Endothelial cell of umbilical vein (primary cell): ENCODE measurements at regions not wholly inside any gene's neighbourhood (a gene's known extent, or its start where the extent isn't known, plus 50 kb on each side); places are given as distances from the start of the nearest gene placed in this dataset.

Experiments
- BruUV-seq: library from RNA; stranded (reverse); fragments of 400-500 nt; replicated peaks from 2 replicates; lab custom pipeline; 2021; lab: Mats Ljungman, UMichigan
- CTCF ChIA-PET: fragments of 300-600, 350-600 bp; sonication (Branson Sonifier 250); formaldehyde crosslinking; loops from one replicate; lab custom pipeline; 2021; ENCODE audit warnings: antibody characterized with exemption, inconsistent platforms; lab: Charles Lee
- POLR2A ChIA-PET: fragments of 300-600, 350-600 bp; sonication (Branson Sonifier 250); formaldehyde crosslinking; loops from one replicate; lab custom pipeline; 2021; ENCODE audit warnings: antibody characterized with exemption, inconsistent platforms; lab: Charles Lee
- DNase-seq: peaks from one replicate; pipeline ENCODE4 v3.0.0-alpha.2; 2011; ENCODE audit warnings: low read depth, low spot score
- FAIRE-seq: peaks from 2 replicates; lab custom pipeline; 2011; peaks lifted over from hg19 to GRCh38; lab: Jason Lieb, UNC
- H2AFZ ChIP-seq: 2 replicates; pipeline ENCODE4 v1.6.0; 2012; ENCODE audit warnings: low read depth, low read length, control low read depth, inconsistent platforms
- H3K27ac ChIP-seq: 2 replicates; pipeline ENCODE4 v1.5.1; 2011; ENCODE audit warnings: low read depth, mild to moderate bottlenecking, control low read depth, low read length, moderate library complexity; ENCODE audit not compliant: insufficient read depth
- H3K27me3 ChIP-seq, 2 experiments: 2 replicates each; pipeline versions ENCODE4 v1.6.0 to v1.6.1; 2011; ENCODE audit warnings: low read length in 2 of 2, mixed read lengths in 1 of 2; ENCODE audit not compliant: control insufficient read depth in 2 of 2, insufficient read depth in 2 of 2
- H3K36me3 ChIP-seq, 2 experiments: 2 replicates in 1 of 2; 3 replicates in 1 of 2; pipeline ENCODE4 v1.5.1; 2011; ENCODE audit warnings: low read length in 2 of 2, mild to moderate bottlenecking in 1 of 2, moderate library complexity in 1 of 2; ENCODE audit not compliant: control insufficient read depth in 2 of 2, insufficient read depth in 2 of 2; ENCODE audit errors: extremely low read depth in 1 of 2
- H3K4me1 ChIP-seq: 3 replicates; pipeline ENCODE4 v1.5.1; 2011; ENCODE audit warnings: mild to moderate bottlenecking, low read length; ENCODE audit not compliant: control insufficient read depth, insufficient read depth; ENCODE audit errors: extremely low read depth
- H3K4me2 ChIP-seq: 2 replicates; pipeline ENCODE4 v1.6.1; 2011; ENCODE audit warnings: low read length, control low read depth, mixed read lengths; ENCODE audit not compliant: insufficient read depth
- H3K4me3 ChIP-seq, 3 experiments: fragments of 200-600 bp in 1 of 3; sonication (generic), shearing (Covaris generic) in 1 of 3; replicated peaks in 1 of 3; 2 replicates each; pipeline ENCODE4 v1.5.1; 2011 to 2016; ENCODE audit warnings: control low read depth in 3 of 3, low read length in 3 of 3, mild to moderate bottlenecking in 2 of 3, inconsistent platforms in 1 of 3, low read depth in 1 of 3, moderate library complexity in 1 of 3; ENCODE audit not compliant: insufficient read depth in 1 of 3
- H3K79me2 ChIP-seq: 2 replicates; pipeline ENCODE4 v1.6.0; 2012; ENCODE audit warnings: low read length, inconsistent platforms; ENCODE audit not compliant: control insufficient read depth, insufficient read depth
- H3K9ac ChIP-seq: replicated peaks from 2 replicates; pipeline ENCODE3; 2011; ENCODE audit warnings: low read length, control low read depth; ENCODE audit not compliant: insufficient read depth; ENCODE audit errors: extremely low read depth
- H3K9me1 ChIP-seq: replicated peaks from 3 replicates; pipeline ENCODE4 v1.6.0; 2011; ENCODE audit warnings: mild to moderate bottlenecking, low read length; ENCODE audit not compliant: control insufficient read depth, insufficient read depth; ENCODE audit errors: extremely low read depth
- H3K9me3 ChIP-seq: replicated peaks from 2 replicates; pipeline ENCODE4 v1.5.1; 2012; ENCODE audit warnings: low read length, inconsistent platforms; ENCODE audit not compliant: control insufficient read depth, insufficient read depth
- H4K20me1 ChIP-seq: replicated peaks from 2 replicates; pipeline ENCODE3; 2011; ENCODE audit warnings: mild to moderate bottlenecking, low read length; ENCODE audit not compliant: control insufficient read depth, insufficient read depth; ENCODE audit errors: extremely low read depth
- EZH2 ChIP-seq: IDR thresholded peaks from 2 replicates; pipeline ENCODE4 v1.6.1; 2012; ENCODE audit warnings: borderline replicate concordance, low read depth, mild to moderate bottlenecking, moderate library complexity, low read length, inconsistent platforms; ENCODE audit not compliant: severe bottlenecking
- FOS ChIP-seq: IDR thresholded peaks from 2 replicates; pipeline ENCODE4 v1.6.1; 2011; ENCODE audit warnings: mild to moderate bottlenecking, low read length, moderate library complexity, borderline replicate concordance; ENCODE audit not compliant: insufficient read depth
- GATA2 ChIP-seq: IDR thresholded peaks from 2 replicates; pipeline ENCODE4 v1.7.0; 2011; ENCODE audit warnings: low read depth, mild to moderate bottlenecking, moderate library complexity, mixed read lengths, low read length; ENCODE audit not compliant: insufficient read length, insufficient read depth
- JUN ChIP-seq: IDR thresholded peaks from 2 replicates; pipeline ENCODE4 v1.6.1; 2011; ENCODE audit warnings: borderline replicate concordance, low read depth; ENCODE audit not compliant: insufficient read length, insufficient read depth
- MYC ChIP-seq: IDR thresholded peaks from one replicate; pipeline ENCODE4 v1.6.1; 2011; ENCODE audit warnings: mild to moderate bottlenecking, low read depth, low read length
- POLR2A ChIP-seq: IDR thresholded peaks from 2 replicates; pipeline ENCODE4 v1.6.1; 2012; ENCODE audit warnings: low read depth, mild to moderate bottlenecking, control low read depth, low read length
- POLR2AphosphoS5 ChIP-seq: IDR thresholded peaks from 2 replicates; pipeline ENCODE4 v1.6.1; 2012; ENCODE audit warnings: low read depth, mild to moderate bottlenecking, control low read depth, low read length, moderate library complexity; ENCODE audit not compliant: insufficient read depth
- dilution Hi-C: fragments of 300-500 bp; cut with MboI; formaldehyde crosslinking; loops from one replicate; pipeline ENCODE4 v1.15.0; 2019; ENCODE audit warnings: low sequenced_read_pairs; ENCODE audit not compliant: extremely low pct_ligation_motif_present
- intact Hi-C: fragments of 100-400 bp; cut with micrococcal nuclease; formaldehyde crosslinking; loops from one replicate; pipeline ENCODE4 v1.10.0; 2022
- TF ChIP-seq, protein P1 (sequence below), 2 donors: IDR thresholded peaks; 1 replicate in 1 of 2; 2 replicates in 1 of 2; pipeline ENCODE4 v1.5.1; 2011; ENCODE audit warnings: low read length in 2 of 2, mild to moderate bottlenecking in 2 of 2, moderate library complexity in 2 of 2, control low read depth in 1 of 2, inconsistent platforms in 1 of 2, low read depth in 1 of 2; ENCODE audit not compliant: insufficient read depth in 1 of 2; ENCODE audit errors: extremely low read depth in 1 of 2
- TF ChIP-seq, protein P2 (sequence below): IDR thresholded peaks from 2 replicates; pipeline ENCODE4 v1.6.1; 2011; ENCODE audit not compliant: insufficient read depth, insufficient read length

DNA sequence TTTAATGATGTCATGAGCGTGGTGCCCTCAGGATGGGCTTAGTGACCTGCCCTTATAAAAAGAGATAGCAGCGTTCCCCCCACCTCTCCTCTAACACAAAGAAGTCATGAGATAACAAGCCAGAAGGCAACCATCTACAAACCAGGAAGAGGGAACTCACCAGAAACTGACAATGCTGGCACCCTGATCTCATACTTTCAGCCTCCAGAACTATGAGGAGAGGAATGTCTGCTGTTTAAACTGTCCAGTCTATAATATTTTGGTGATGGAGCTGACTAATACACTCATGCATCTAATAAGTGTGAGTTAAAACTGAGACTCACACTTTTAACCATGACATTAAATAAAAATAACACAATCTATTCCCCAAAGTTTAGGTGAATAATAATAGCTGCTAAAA lies 156.1 kb upstream of the SPEF2 start:
- ChIA-PET CTCF (no interaction called here), POLR2A (no interaction called here)
- Histone ChIP-seq H3K9me3 (no peaks in the 10 kb centered on the region), H3K9ac (no peak overlapping the region), H4K20me1 (no peaks in the 10 kb centered on the region), H3K4me3 (no peak overlapping the region), H3K36me3 (no peaks in the 10 kb centered on the region), H3K27me3 (no peaks in the 10 kb centered on the region), H3K79me2 (no peaks in the 10 kb centered on the region), H3K9me1 (no peaks in the 10 kb centered on the region), H2AFZ (no peak overlapping the region), H3K4me1 (no peaks in the 10 kb centered on the region), H3K4me2 (no peak overlapping the region), H3K27ac (no peak overlapping the region)
- dilution Hi-C loops = no loop called here
- DNase-seq = no peak
- TF ChIP-seq, protein P1, sequence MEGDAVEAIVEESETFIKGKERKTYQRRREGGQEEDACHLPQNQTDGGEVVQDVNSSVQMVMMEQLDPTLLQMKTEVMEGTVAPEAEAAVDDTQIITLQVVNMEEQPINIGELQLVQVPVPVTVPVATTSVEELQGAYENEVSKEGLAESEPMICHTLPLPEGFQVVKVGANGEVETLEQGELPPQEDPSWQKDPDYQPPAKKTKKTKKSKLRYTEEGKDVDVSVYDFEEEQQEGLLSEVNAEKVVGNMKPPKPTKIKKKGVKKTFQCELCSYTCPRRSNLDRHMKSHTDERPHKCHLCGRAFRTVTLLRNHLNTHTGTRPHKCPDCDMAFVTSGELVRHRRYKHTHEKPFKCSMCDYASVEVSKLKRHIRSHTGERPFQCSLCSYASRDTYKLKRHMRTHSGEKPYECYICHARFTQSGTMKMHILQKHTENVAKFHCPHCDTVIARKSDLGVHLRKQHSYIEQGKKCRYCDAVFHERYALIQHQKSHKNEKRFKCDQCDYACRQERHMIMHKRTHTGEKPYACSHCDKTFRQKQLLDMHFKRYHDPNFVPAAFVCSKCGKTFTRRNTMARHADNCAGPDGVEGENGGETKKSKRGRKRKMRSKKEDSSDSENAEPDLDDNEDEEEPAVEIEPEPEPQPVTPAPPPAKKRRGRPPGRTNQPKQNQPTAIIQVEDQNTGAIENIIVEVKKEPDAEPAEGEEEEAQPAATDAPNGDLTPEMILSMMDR (IDR thresholded peaks at IDR 0.05; ENCODE audit: extremely low read depth in 1 of 2, insufficient read depth in 1 of 2, low read depth in 1 of 2, low read length in 2 of 2) = no peak
- no peak for TF ChIP-seq POLR2A
- TF ChIP-seq POLR2AphosphoS5 = no peak
- TF ChIP-seq EZH2 = no peak
- TF ChIP-seq FOS = no peak
- TF ChIP-seq GATA2 = no peak
- no peak for TF ChIP-seq JUN
- TF ChIP-seq MYC = no peak
- TF ChIP-seq, protein P2, sequence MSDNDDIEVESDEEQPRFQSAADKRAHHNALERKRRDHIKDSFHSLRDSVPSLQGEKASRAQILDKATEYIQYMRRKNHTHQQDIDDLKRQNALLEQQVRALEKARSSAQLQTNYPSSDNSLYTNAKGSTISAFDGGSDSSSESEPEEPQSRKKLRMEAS = no peak
- no TSS peak for BruUV-seq
- no peak for FAIRE-seq
- intact Hi-C loops = no loop called here
